Peyer's patch (tissue), 4 donors: ENCODE measurements at regions not wholly inside any gene's neighbourhood (a gene's known extent, or its start where the extent isn't known, plus 50 kb on each side); places are given as distances from the start of the nearest gene placed in this dataset.

Experiments used
- DNase-seq, 3 donors: peaks; one replicate each; pipeline ENCODE4 v3.0.0-alpha.2; 2017 to 2019
- H3K27ac ChIP-seq, 4 donors: fragments of 200-600 bp; sonication (generic); one replicate each; pipeline ENCODE4 v1.5.1; 2016 to 2019
- H3K27me3 ChIP-seq, 2 donors: fragments of 200-600 bp; sonication (generic); one replicate each; pipeline ENCODE4 v1.5.1; 2019
- H3K36me3 ChIP-seq, 3 donors: fragments of 200-600 bp; sonication (generic); one replicate each; pipeline ENCODE4 v1.5.1; 2016 to 2019
- H3K4me1 ChIP-seq, 4 donors: fragments of 200-600 bp; sonication (generic); one replicate each; pipeline ENCODE4 v1.5.1; 2016 to 2019
- H3K4me3 ChIP-seq, 4 donors: fragments of 200-600 bp; sonication (generic); 1 replicate in 3 of 4; 2 replicates in 1 of 4; pipeline ENCODE4 v1.5.1; 2016 to 2019; ENCODE audit warnings: mild to moderate bottlenecking in 1 of 4
- H3K9me3 ChIP-seq, 4 donors: fragments of 200-600 bp; sonication (generic); one replicate each; pipeline ENCODE4 v1.5.1; 2016 to 2019; ENCODE audit warnings: mild to moderate bottlenecking in 1 of 4
- POLR2A ChIP-seq, 2 donors: fragments of 450-650 bp; IDR thresholded peaks; one replicate each; pipeline ENCODE4 v1.5.1; 2017; ENCODE audit warnings: antibody characterized with exemption in 2 of 2, mild to moderate bottlenecking in 2 of 2, moderate library complexity in 2 of 2
- TF ChIP-seq, protein P1 (sequence below), 6 experiments: fragments of 450-650 bp in 4 of 6; fragments of 200-600 bp in 2 of 6; sonication (generic) in 1 of 6; IDR thresholded peaks; one replicate each; pipeline ENCODE4 v1.5.1; 2017 to 2019; ENCODE audit warnings: antibody characterized with exemption in 6 of 6, mild to moderate bottlenecking in 3 of 6, moderate library complexity in 1 of 6

DNA sequence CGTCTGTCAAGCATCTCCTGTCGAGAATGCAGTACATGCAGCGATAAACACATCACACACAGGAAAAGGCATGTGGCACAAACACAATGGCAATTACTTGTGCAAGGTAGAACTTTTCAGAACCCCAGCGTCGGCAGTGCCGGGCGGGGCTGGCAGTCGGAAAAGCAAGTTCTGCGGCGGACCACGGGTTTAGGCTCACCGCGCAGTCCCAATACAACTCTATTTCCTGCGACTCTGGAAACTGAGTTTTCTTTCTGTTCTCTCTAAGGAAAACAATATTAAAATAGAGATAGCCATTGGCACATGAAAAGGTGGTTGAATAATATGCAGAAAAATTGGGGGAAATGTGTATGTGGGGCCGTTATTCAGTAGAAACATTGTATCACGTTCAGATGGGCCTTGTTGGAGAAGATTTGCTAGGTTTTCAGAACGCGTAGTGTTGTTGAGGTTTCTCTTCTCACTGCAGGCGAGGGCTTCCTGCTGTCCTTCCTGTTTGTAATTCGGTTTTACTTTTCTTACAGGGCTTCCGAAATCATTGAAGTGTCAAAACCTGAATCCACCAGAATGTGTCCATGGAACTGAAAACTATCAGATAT lies 369.5 kb downstream of the THBS2 start:
- no peaks in the 10 kb centered on the region for H3K9me3 ChIP-seq
- H3K4me3 ChIP-seq = peak overlapping the region in 3 of 4 donors; percentile 25 to 39 (median 30)
- H3K27ac ChIP-seq = no peak overlapping the region
- no peaks in the 10 kb centered on the region for H3K4me1 ChIP-seq
- H3K36me3 ChIP-seq = no peaks in the 10 kb centered on the region
- peak in 1 of 3 donors; percentile 32 for DNase-seq
- H3K27me3 ChIP-seq = no peaks in the 10 kb centered on the region
- TF ChIP-seq, protein P1, sequence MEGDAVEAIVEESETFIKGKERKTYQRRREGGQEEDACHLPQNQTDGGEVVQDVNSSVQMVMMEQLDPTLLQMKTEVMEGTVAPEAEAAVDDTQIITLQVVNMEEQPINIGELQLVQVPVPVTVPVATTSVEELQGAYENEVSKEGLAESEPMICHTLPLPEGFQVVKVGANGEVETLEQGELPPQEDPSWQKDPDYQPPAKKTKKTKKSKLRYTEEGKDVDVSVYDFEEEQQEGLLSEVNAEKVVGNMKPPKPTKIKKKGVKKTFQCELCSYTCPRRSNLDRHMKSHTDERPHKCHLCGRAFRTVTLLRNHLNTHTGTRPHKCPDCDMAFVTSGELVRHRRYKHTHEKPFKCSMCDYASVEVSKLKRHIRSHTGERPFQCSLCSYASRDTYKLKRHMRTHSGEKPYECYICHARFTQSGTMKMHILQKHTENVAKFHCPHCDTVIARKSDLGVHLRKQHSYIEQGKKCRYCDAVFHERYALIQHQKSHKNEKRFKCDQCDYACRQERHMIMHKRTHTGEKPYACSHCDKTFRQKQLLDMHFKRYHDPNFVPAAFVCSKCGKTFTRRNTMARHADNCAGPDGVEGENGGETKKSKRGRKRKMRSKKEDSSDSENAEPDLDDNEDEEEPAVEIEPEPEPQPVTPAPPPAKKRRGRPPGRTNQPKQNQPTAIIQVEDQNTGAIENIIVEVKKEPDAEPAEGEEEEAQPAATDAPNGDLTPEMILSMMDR (IDR thresholded peaks at IDR 0.05) = no peak
- TF ChIP-seq POLR2A (IDR thresholded peaks at IDR 0.05) = no peak

DNA sequence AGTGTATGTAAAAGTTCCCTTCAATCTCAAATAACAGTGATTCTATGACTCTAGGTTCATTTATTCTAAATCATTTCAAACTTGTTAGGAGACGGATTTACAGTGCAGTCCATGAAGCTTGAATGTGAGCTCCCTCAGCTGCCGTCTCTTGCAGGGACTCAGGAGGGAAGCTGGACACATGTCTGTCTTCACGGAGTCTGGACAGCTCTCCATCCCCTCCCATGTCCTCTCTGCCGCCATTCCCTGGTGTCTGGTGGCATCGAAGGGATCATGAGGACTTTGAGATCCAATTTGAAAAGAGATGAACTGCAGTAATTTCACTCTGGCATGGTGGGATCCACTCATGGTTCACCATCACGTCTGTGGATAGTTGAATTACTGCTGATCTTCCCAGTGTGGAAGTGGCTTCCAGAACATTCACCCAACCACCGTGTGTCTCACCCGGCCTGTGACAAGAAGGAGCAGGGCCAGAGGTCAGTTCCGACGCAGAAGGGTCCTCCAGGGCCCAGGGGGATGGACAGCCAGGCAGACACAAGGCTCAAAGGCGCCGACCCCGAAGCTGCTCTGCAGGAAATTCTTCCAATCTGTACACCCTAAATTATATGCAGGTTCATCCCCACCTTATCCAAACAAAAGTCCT lies 370.1 kb downstream of the THBS2 start:
- no peak overlapping the region for H3K4me3 ChIP-seq
- H3K27me3 ChIP-seq = no peaks in the 10 kb centered on the region
- DNase-seq = peak in 1 of 3 donors; percentile 38
- TF ChIP-seq, protein P1 (IDR thresholded peaks at IDR 0.05) = no peak
- H3K4me1 ChIP-seq = no peaks in the 10 kb centered on the region
- H3K36me3 ChIP-seq = no peaks in the 10 kb centered on the region
- no peaks in the 10 kb centered on the region for H3K9me3 ChIP-seq
- no peak overlapping the region for H3K27ac ChIP-seq

DNA sequence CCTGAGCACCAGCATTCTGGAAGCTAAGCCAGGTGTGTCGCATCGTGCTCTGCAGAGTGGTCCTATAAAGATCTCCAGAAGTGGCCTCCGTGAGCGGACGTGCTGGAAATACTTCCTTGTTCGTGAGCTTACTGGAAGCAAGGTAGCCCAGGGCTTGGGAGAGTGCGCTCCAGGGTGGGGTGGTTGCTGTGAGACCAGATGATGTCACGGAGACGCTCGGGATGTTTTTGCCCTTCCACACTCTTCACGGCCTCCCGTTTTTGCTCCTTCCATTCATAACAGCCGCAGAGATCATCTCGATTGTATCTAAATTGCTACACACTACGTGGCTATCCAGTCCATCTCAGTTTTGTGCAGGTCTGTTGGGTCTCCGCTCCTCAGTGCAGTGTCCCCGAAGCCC lies 373.4 kb downstream of the THBS2 start:
- Histone ChIP-seq H3K27ac (no peak overlapping the region), H3K4me1 (no peaks in the 10 kb centered on the region), H3K36me3 (no peaks in the 10 kb centered on the region), H3K4me3 (no peak overlapping the region), H3K9me3 (no peaks in the 10 kb centered on the region), H3K27me3 (no peaks in the 10 kb centered on the region)
- no peak for DNase-seq
- no peak for TF ChIP-seq POLR2A (IDR thresholded peaks at IDR 0.05)

DNA sequence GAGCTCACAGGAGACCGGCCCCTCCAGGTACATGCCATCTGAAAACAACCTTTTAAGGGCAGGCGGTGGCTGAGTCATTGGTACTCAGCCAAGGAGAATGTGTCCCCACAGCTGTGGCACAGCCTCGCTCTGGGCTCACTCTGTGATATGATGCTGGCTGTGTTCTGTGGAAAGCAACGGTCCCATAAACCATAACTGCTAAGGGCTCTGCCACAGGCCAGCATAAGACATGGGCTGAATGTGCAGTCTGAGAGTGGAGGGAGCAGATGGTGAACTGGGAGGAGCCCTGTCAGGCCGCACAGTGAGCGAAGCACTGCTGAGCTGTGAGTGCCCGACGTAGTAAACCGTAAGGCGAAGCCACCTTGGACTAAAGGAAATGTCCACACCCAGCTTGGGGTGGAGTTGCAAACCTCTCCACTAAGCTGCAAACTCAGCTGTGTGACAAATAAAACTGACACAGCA lies 375.8 kb downstream of the THBS2 start:
- Histone ChIP-seq H3K27me3 (no peaks in the 10 kb centered on the region), H3K9me3 (no peaks in the 10 kb centered on the region), H3K4me3 (no peak overlapping the region), H3K27ac (no peak overlapping the region), H3K36me3 (no peaks in the 10 kb centered on the region), H3K4me1 (no peaks in the 10 kb centered on the region)
- TF ChIP-seq, protein P1 (IDR thresholded peaks at IDR 0.05) = peak in 2 of 6 experiments; percentile 18 to 22
- no peak for TF ChIP-seq POLR2A (IDR thresholded peaks at IDR 0.05)
- peak in 1 of 3 donors; percentile 57 for DNase-seq

DNA sequence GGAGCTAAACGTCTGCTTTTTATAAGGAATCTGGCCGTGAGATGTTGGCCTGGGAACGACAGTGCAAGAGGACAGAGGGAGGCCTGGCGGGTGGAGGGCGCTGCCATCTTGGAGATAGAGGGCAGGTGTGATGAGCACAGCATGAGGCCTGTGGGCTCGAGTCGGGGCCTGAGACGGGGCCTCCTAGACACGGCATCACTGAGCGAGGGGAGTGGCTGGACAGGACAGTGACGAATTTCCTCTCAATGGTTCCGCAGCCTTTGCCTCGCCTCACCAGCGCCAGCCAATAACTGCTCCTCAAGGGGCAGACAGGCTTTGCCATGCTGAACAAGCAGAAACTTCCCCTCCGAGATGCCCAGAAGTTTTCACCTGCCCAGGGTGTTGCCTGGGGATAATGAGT lies 376.7 kb downstream of the THBS2 start:
- H3K4me3 ChIP-seq = no peak overlapping the region

More for the DNA sequence above, 376.7 kb downstream of the THBS2 start:
- no peaks in the 10 kb centered on the region for H3K36me3 ChIP-seq
- no peak for TF ChIP-seq POLR2A (IDR thresholded peaks at IDR 0.05)
- TF ChIP-seq, protein P1 (IDR thresholded peaks at IDR 0.05) = no peak
- H3K4me1 ChIP-seq = no peaks in the 10 kb centered on the region
- DNase-seq = no peak
- H3K27me3 ChIP-seq = no peaks in the 10 kb centered on the region
- H3K9me3 ChIP-seq = no peaks in the 10 kb centered on the region
- H3K27ac ChIP-seq = no peak overlapping the region
